KOPT-K1 (cell line): ENCODE measurements at regions not wholly inside any gene's neighbourhood (a gene's known extent, or its start where the extent isn't known, plus 50 kb on each side); places are given as distances from the start of the nearest gene placed in this dataset.
"Not testable (repeated sequence)": the region's sequence is repeated elsewhere in the genome, so short reads cannot be mapped to it uniquely, and the experiment has no call there.

Experiments
- H3K27ac ChIP-seq: fragments of 200-600 bp; sonication (generic); 2 replicates; pipeline ENCODE4 v1.5.1; 2016; ENCODE audit warnings: antibody characterized with exemption, mild to moderate bottlenecking, low read depth, low read length; ENCODE audit not compliant: poor library complexity, severe bottlenecking
- H3K36me3 ChIP-seq: fragments of 200-600 bp; sonication (generic); 2 replicates; pipeline ENCODE4 v1.5.1; 2017; ENCODE audit warnings: antibody characterized with exemption, mild to moderate bottlenecking, low read length, moderate library complexity; ENCODE audit not compliant: insufficient read depth
- H3K9me3 ChIP-seq: fragments of 200-600 bp; sonication (generic); 2 replicates; pipeline ENCODE4 v1.5.1; 2017; ENCODE audit warnings: antibody characterized with exemption, low read length, mild to moderate bottlenecking; ENCODE audit not compliant: insufficient read depth, poor library complexity, severe bottlenecking

DNA sequence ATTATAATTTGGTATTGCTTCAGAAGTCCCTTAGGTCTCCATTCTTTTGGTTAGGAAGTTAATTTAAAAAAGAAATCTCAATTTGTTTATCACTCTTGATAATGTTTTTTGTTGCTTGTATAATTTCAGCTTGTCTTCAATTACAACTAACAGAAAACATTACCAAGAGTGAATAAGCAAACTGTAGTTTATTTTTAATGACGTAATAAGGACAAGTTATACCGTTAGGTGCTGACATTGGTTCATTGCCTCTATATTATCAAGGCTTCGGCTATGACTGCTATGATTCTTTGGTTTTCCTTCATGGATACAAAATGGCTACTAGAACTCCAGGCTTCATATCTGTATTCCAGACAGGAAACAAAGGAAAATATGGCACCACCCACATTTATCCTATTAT is 220.6 kb downstream of the PTGER3 start:
- no peaks in the 10 kb centered on the region for H3K9me3 ChIP-seq
- no peak overlapping the region for H3K27ac ChIP-seq
- H3K36me3 ChIP-seq = no peaks in the 10 kb centered on the region

DNA sequence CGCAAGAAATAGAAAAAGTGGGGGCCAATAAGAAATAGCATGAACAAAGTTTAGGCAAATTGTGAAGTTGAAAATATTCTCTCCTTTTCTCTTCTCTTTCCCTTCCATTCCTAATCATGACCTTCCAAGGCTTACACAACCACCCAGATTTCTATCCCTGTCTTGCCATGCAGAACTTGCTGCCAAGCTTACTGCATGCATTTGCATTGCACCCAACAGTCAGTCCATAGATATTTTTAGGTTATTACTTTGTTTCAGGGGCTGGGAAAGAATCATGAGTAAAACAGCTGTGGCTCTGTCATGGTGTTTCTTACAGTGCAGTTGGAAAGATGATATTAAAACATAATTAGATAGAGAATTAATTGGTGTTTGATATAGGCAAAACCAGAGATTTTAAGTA is 219.4 kb downstream of the PTGER3 start:
- Histone ChIP-seq H3K36me3 (no peaks in the 10 kb centered on the region), H3K9me3 (no peaks in the 10 kb centered on the region), H3K27ac (no peak overlapping the region)

DNA sequence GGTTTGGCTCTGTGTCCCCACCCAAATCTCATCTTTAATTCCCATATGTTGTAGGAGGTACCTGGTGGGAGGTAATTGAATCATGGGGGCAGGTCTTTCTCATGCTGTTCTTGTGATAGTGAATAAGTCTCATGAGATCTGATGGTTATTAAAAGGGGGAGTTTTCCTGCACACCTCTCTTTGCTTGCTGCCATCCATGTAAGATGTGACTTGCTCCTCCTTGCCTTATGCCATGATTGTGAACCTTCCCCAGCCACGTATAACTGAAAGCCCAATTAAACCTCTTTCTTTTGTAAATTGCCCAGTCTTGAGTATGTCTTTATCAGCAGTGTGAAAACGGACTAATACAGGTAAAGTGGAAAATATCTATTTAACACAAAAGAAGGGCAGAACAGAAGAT is 213.3 kb downstream of the PTGER3 start:
- H3K9me3 ChIP-seq, H3K36me3 ChIP-seq, H3K27ac ChIP-seq: not testable (repeated sequence)

DNA sequence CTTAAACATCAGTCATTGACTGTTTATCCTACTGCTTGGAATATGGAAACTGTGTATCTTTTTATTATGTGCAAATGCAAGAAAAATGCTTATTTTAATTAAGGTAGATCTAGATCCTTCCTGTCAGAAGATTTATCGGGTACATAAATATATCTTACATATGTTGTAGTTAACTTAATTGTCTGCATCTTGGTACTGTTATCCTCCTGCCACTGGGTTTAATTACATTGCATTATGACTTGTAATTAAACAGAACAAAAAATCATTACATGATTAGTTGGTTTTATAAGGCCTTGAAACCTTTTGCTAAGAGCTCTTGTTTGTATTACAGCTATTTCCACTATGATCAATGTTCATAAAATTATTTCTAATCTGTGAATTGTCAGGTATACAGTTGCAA is 211.2 kb downstream of the PTGER3 start:
- Histone ChIP-seq H3K36me3 (no peaks in the 10 kb centered on the region), H3K27ac (no peak overlapping the region), H3K9me3 (no peaks in the 10 kb centered on the region)

DNA sequence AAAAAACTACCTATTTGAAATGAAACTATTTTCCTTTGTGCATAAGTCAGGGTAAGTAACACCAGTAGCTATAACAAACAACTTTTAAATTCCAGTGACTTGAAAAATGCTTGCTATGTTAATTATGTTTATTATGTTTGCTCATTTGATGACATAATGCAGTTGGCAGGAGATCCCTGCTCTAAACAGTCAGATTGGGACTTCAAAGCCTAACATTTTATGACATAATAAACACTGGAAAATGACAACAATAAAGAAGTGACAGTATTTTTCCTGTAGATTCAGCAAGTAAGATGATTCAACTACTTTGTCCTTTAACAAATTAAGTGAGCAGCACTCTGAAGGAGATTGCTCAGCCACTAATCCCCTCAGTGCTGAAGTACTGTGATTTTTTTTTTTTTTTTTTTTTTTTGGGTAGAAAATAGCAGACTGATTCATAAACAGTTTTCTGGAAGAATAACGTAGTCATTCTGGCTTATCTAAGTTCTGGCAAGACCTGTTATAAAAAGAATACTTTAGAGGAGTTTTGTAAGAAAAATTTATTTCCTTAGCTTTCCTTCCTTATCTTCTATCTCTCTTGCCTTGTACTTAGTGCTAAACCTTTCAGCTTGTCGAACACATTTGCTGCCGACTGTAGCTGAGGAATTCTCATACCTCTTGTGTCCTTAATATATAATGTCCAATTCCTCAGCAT is 207.2 kb downstream of the PTGER3 start:
- no peaks in the 10 kb centered on the region for H3K9me3 ChIP-seq
- no peak overlapping the region for H3K27ac ChIP-seq
- H3K36me3 ChIP-seq = no peaks in the 10 kb centered on the region

DNA sequence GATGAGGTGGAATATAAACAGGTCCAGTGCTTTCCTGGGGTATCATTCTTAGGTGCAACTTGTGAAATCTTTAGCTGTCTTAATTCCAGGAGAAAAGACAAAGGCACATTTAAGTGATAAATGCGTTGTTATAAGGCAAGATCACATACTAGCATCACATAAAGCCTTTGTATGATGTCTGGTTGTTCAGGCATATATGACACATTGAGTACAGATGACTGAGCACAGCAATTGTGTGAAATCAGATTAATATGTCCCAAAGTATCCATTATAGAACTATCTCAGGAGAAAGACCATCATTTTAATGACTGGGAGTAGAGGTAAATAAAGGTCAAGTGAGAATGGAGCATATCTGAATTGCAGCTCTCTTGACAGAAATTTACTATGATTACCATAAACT is 205.1 kb downstream of the PTGER3 start:
- Histone ChIP-seq H3K36me3 (no peaks in the 10 kb centered on the region), H3K27ac (no peak overlapping the region), H3K9me3 (no peaks in the 10 kb centered on the region)

DNA sequence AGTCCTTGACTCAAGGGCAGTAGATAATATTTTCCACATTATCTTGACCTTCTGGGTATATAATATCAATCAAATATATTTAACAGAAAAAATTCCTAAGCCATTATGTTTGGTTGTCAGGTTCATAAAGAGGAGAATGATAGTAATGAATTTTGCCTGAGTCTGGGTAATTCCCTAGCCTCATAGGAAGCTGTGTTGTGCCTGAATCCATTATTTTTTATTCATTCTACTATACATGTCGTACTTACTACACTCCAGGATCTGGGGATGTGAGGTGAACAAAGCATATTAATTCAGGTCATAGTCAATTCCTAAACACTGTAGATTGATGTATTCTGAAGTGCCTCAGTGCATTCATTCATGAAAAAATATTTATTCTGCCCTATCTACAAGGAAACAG is 204.2 kb downstream of the PTGER3 start:
- Histone ChIP-seq H3K9me3 (no peaks in the 10 kb centered on the region), H3K36me3 (no peaks in the 10 kb centered on the region), H3K27ac (no peak overlapping the region)

DNA sequence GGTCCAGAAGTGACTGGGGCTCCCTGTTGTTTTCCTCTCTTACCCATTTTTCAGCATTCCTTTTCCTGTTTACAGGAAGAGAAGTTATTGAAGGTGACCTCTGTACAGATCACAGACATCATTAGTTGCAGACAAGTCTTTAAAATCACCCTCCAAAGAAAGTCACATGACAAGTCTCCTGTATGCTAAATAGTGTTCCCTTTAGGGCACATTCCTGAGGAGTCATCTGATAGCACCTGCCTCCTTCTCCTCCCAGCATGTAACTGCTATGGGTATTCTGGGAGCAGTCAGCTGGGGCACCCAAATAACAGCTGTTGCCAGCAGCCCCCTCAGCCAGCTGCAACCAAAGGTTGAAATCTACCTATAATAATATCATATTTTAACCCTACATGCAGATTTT is 200.6 kb downstream of the PTGER3 start:
- H3K9me3 ChIP-seq = peaks cover 7% of the 10 kb centered on the region
- no peak overlapping the region for H3K27ac ChIP-seq
- H3K36me3 ChIP-seq = no peaks in the 10 kb centered on the region

DNA sequence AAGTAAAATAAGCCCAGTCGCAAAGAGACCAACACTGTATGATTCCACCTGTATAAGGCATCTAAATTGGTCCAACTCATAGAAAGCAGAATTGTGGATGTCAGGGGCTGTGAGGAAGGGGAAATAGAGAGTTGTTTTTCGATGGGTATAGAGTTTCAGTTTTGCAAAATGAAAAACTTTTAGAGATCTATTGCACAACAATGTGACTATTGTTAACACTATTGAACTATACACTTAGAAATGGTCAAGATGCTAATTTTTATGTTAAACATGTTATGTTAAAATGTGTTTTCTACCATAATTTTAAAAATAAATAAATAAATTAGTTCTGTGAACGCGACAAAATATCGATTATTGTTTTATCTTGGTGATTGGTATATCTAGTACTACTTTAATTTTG is 192.4 kb downstream of the PTGER3 start:
- no peak overlapping the region for H3K27ac ChIP-seq
- H3K9me3 ChIP-seq = peaks cover 7% of the 10 kb centered on the region
- no peaks in the 10 kb centered on the region for H3K36me3 ChIP-seq

DNA sequence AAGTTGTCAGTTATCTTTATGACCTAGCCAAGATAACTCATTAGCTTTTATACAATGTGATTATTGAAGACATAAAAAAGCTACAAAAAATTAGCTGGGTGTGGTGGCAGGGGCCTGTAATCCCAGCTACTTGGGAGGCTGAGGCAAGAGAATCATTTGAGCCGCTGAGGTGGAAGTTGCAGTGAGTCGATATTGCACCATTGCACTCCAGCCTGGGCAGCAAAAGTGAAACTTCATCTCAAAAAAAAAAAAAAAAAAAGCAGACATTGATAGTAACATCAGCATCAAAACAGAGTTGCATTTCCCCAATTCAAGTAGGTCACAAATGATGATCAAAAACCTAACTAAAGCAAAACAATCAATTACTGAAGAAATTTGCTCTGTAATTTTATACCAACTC is 191.4 kb downstream of the PTGER3 start:
- H3K27ac ChIP-seq = no peak overlapping the region
- H3K36me3 ChIP-seq = no peaks in the 10 kb centered on the region
- peaks cover under 1% of the 10 kb centered on the region for H3K9me3 ChIP-seq

DNA sequence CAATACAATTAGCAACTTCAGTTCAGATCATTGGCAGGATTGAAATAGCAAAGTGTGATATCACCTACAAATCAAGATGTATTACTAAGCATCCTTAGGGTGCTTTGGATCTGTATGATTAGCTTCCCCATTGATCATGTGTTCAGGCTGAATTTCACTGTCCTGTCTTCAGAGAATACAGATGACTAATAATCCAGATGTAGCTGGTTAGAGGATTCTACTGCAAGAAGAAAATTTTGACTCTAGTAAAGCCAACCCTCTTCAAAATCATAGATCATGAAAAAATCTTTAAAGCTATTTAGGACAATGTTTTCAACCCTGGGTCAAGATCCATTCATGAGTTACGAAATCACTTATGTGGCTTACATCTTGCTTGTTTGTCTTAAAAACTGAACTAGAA is 184.4 kb downstream of the PTGER3 start:
- Histone ChIP-seq H3K36me3 (no peaks in the 10 kb centered on the region), H3K9me3 (no peaks in the 10 kb centered on the region), H3K27ac (no peak overlapping the region)

DNA sequence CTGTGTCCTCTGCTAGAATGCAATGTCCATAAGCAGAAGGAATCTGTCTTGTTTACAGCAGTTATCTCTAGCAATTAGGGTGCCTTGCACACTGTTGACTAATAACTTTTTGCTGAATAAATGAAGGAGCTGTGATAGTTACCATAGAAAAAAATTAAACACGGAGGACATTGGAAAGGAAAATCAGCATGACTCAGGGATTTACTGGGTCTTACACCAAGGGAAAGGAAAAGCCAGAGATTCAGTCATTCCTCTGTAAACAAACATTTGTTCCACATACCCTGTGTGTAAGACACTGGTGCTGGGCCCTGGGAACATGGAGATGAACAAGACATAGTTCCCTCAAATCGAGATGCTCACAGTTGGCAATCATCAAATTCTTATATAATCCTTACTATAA is 183.3 kb downstream of the PTGER3 start:
- H3K27ac ChIP-seq = no peak overlapping the region
- no peaks in the 10 kb centered on the region for H3K9me3 ChIP-seq
- H3K36me3 ChIP-seq = no peaks in the 10 kb centered on the region

DNA sequence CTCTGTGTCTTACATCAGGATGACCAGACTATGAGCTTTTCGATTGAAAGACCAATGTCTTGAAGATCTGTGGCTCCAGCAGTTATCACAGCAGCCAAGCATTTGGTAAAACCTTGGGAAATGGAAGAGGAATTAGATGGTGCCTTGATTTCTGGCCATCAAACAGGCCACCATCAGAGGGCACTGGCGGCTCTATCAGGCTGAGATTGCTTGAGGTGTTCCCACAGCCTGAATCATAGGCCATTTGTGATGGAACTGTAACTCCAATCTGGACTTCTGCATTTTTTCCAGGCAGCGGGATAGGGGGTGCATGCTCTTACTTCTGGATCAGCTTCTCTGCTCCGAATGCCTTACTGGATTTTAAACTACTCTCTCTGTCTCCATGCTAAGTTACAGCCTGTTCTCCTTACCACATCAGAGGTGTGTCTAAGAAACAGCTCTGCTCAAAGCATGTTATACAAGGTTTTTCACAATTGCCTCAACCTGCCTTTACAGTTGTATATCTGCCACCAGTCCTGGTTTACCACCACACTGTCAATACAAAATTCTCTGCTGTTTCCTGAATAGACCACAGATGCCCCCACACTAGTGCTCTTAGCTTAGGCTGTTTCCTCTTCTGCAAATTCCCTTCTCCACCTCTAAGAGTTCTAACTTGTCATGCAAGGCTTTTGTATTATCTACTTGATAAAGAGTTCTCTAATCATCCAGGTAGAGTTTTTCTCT is 180.9 kb downstream of the PTGER3 start:
- Histone ChIP-seq H3K9me3 (no peaks in the 10 kb centered on the region), H3K36me3 (no peaks in the 10 kb centered on the region), H3K27ac (no peak overlapping the region)

DNA sequence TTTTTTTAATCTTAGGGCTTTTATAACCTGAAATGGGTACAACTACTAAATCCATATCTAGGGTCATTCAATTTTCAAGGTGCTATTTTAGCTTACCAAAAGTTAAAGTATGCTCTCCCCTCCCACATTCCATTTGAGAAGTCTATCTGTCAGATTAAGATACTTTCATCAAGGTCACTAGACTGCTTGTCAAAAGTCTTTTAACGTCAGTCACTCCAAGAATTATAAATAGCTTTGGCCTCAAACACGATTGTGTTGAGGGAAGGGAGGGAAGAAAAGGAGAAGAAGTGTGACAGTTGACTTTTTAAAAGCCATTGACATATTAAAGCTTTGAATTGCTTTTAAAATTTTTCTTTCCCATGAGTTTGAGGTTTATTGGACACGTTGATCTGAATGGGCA is 175.8 kb downstream of the PTGER3 start:
- H3K36me3 ChIP-seq = no peaks in the 10 kb centered on the region
- H3K9me3 ChIP-seq = no peaks in the 10 kb centered on the region
- no peak overlapping the region for H3K27ac ChIP-seq

DNA sequence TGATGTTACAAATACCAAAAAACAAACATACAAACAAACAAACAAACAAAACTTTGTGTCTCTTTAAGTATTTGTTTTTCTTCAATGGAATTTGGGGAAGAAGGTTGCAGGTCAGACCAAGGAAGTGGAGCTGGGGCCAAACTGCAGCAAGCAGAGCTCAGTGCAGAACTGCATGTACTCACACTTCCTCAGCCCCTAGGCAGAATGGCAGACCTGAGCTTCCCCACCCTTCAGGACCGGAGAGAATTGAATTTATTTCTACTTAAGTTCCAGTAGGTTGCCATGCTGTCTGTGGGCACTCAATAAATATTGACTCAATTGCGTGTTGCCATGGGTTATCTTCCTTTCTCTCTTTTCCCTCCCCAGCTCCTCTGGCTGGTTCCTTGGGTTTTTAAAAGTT is 173.6 kb downstream of the PTGER3 start:
- Histone ChIP-seq H3K27ac (no peak overlapping the region), H3K9me3 (no peaks in the 10 kb centered on the region)

DNA sequence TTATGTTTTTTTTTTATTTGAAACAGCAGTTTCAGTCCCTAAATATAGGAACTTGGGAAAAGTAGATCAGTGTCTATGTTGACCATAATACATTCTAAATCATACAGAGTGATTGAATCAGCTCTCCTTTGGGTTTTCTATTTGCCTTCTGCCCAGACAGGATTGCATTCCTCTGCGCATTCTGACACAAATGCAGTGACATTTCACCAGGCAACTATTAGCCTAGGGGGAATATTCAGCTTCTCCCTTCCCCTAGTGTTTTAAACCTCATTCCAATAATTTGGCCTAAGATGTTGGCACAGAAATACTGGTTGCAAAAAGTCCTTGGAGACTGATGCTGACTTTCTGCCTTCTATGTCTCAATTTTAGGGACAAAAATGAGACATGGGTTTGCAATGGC is 172.8 kb downstream of the PTGER3 start:
- Histone ChIP-seq H3K9me3 (no peaks in the 10 kb centered on the region), H3K36me3 (no peaks in the 10 kb centered on the region), H3K27ac (no peak overlapping the region)

More for the DNA sequence above, 173.6 kb downstream of the PTGER3 start:
- H3K36me3 ChIP-seq = no peaks in the 10 kb centered on the region
